ENCODE measurements at regions not wholly inside any gene's neighbourhood (a gene's known extent, or its start where the extent isn't known, plus 50 kb on each side); places are given as distances from the start of the nearest gene placed in this dataset.
"Not testable (repeated sequence)": the region's sequence is repeated elsewhere in the genome, so short reads cannot be mapped to it uniquely, and the experiment has no call there.

DNA sequence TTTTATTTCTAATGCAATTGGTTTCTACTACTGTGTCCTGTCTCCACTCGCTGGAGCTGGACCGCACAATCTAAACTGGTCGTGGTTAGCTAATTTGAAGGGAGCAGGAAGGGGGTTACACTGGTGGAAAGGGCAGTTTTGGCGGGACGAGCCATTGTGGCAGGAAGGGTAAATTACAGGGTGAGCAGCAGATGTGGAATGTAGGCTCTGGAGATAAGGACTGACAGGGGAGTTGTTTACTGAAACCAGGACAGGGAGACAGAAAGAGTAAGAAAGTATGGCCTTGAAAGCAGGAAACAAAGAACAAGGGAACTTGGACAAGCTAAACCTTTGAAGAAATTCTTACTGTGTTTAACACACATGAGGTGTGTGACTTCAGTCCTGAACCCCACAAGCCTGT lies 147.8 kb downstream of the ATXN7L3B start:
- no peak for DNase-seq (ENCODE audit: low read depth)

DNA sequence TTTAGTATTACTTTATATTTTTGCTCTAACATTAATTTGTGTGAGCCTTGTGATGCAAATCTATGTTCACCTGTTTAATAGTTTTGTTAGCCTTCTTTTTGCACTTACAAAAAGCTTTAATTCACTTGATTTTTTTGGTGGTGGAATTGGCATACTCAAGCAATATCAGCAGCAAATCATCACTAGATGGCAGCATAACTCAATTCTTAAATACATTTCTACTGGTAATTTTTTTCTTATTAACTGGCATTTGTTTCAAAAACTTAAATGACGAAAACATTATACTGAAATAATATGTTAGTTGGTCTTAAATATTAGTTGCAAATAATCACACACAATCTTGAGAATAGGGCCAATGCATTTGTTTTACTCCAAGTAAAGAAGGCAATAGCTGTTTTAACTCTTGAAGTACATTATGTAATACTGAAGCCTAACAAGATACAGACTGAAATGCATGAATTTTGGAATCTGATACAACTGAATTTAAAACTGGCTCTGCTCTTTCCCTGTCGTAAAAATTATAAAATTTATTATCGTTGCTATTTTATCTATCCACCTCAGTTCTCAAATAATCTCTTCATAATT lies 151.5 kb downstream of the ATXN7L3B start:
- peak; percentile 55 for DNase-seq (ENCODE audit: low read depth)

DNA sequence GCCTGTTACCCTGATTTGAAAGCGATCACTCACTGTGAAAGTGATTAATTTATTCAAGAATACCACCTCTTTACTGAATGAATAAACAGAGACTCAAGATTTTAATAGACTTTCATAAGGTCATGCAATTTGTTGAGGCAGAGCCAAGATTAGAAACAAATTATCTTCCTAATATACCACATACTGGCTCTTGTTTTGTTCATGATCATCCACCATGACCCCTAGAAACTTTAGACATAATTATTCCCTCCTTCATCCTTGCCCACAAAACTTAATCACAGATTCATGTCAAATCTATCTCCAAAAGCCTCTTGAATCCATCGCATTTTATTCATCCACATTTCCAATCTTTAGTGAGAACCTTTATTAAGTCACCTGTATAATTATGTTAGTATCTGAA lies 152.3 kb downstream of the ATXN7L3B start:
- DNase-seq (ENCODE audit: low read depth) = no peak

DNA sequence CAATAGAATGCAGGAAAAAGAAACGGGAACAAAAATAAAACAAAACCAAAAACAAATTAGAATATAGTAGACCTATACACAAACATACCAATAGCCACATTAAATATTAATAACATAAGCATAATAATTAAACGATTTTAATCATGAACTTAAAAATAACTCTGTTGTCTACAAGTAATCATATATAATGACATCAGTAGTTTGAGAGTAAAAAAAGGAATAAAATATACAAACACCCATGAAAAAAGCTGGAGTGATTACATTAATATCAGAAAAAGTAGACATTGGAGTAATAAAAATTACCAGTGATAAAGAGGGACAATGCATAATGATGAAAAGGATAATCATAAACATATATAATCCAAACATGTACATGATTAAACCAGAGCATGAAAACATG lies 181.8 kb downstream of the ATXN7L3B start:
- no peak for DNase-seq (ENCODE audit: low read depth)

DNA sequence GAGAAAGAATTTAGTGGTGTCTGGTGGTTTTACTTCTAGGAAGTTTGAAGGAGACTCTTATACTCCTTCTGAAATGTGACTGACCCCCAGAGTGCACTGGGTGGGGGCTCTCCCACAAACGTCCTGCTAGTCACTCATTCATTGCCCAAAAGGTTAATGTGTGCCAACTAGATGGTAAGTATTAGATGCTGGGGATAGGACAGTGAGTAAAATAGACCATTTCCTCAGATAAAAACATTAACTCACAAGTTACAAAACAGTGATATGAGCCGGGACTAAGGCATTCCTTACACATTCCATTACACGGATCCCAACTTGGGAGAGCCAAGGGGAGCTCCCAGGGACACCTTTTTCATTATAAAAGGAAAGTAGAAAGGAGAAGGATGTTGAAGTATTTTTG lies 185.1 kb downstream of the ATXN7L3B start:
- no peak for DNase-seq (ENCODE audit: low read depth)

DNA sequence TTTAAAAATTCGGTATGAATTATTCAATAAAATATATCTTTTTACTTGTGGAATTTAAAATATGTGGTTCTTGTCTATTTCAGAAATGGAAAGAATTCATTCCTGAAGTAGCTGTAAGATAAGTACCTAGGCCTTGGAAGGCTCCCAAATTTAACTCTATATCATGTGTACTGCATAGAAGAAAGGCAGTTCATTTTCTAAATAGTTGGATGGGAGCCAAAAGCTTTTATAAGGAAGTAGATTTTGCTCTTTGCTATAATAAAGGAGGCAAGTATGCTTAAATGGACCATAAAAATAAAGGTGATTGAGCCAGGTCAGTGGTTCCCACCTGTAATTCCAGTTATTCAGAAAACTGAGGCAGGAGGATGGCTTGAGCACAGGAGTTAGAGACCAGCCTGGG lies 187.5 kb downstream of the ATXN7L3B start:
- DNase-seq (ENCODE audit: low read depth) = no peak

DNA sequence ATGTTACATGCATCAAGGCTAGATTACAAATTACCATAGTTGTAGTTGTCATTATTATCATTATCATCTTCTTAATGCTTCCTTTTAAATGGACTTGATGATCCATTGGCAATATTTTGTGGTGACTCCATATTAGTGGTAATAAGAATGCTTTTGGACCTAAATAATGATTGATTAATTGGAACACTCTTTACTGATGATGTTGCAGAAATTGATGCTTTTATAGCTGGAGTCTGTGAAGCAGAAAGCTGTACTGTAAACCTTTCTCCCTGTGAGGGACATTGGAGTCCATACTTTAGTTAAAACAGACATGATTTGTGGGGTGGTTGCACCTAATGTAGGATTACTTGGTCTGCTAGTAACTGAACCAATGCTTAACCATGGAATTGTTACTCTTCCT lies 190.4 kb downstream of the ATXN7L3B start:
- DNase-seq (ENCODE audit: low read depth) = no peak

DNA sequence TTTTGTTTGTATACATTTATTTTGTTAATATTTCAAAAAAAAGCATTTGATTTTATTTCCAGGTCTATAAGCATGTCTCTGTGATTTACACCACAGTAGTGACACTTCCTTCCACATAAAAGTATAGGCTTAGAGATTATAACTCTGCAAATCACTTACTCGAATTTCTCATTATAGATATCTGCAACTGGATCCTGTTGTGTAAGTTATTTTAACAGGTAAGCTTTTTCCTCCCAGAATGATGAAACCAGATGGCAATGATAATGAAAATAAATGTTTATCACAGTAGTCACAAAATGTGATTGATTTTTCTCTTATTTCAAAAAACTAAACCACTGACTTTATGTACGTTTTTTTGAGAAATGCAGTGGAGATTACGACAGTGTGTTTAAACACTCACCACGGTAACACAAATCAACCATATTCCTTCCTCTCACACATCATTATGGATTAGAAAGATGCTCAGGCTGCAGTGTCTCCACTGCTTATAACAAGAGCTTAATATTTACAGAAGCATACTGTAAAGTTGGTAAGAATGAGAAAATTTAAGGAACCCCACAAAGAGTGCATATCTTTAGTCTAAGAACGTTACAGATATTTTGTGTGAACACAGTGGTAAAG lies 194.6 kb downstream of the ATXN7L3B start:
- no peak for DNase-seq (ENCODE audit: low read depth)

DNA sequence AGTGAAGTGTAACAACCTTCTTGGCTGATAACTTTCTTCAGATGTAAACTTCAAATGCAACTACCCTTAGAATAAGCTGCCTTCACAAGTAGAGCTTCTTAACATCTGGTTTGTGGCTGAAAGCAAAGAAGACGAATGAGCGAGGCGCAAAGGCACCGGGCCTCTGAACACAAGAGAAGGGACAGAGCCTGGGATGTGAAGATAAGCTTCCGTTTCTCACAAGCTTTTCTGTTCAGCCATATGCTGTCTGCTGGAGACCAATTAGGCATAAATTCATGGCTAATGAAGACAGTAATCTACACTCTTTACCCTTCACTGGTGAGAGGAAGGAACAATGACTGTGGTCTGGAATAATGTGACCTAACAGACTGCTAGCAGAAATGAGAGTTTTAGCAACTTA lies 195.2 kb downstream of the ATXN7L3B start:
- DNase-seq (ENCODE audit: low read depth) = no peak

DNA sequence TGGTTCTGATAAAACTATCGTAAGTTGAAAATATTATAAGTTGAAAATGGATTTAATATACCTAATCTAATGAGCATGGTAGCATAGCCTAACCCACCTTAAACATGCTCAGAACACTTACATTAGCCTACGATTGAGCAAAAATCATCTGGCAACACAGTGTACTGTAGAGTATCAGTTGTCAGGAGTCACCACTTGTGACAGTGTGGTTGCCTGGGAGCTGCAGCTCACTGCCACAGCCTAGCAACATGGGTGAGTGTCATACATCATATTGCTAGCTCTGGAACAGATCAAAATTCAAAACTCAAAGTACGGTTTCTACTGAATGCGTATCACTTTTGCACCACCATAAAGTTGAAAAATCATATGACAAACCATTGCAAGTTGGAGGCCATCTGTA lies 203.5 kb downstream of the ATXN7L3B start:
- no peak for DNase-seq (ENCODE audit: low read depth)

DNA sequence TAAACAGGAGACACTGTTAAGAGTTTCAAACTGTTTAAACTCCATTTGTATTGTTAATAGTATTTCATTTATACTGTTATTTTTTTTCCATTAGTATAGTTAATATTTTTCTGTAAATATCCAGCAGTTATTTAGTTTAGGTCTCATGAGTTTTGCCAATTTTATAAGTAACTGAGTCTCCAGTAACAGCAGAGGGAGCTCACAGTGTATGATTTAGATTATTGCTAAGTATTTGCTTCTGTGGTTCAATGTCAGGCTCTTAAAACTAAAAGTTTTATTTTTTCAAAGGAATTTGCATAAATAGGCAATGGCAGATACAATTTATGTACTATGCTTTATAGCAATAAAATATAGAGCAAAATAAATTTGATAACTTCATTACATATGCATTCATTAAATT lies 209.7 kb downstream of the ATXN7L3B start:
- no peak for DNase-seq (ENCODE audit: low read depth)

DNA sequence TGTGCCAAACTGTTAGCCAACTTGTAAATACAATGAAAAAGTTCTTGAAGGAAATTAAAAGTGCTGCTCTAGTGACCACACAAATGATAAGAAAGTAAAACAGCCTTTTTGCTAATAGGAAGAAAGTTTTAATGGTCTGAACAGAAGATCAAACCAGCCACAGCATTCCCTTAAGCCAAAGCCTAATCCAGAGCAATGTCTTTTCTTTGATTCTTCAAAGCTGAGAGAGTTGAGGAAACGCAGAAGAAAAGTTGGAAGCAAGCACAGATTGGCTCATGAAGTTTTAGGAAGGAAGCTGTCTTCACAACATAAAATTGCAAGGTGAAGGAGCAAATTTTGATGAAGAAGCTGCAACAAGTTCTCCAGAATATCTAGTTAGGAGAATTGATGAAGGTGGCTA lies 213.8 kb downstream of the ATXN7L3B start:
- no peak for DNase-seq (ENCODE audit: low read depth)

DNA sequence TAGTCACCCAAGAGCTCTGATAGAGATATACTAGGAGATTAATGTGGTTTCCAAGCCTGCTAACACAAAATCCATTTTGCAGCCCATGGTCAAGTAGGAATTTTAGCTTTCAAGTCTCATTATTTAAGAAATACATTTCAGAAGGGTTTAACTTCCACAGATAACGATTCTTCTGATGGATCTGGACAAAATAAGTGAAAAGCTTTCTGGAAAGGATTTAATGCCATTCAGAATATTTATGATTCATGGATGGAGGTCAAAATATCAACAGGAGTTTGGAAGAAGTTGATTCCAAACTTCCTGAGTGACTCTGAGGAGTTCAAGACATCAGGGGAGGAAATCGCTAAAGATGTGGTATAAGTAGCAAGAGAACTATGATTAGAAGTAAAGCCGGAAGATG lies 214.6 kb downstream of the ATXN7L3B start:
- DNase-seq (ENCODE audit: low read depth) = no peak

DNA sequence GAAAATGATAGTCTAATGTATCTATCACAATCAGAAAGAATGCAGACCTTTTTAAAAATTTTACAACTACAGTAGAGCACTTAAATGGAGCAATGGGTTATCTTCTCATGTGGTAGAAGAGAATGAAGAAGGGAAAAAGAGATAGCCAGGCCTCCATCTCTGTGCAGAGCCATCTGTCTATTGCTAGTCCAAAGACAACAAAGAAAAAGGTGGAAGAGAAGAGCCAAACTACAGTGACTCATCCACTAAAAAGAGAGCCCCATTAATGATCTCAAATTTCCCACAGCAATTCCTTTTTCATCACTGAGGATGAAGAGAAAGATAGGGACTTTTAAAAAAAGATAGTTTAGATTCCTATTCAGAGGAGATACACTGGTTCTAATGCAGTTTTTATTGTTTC lies 232.9 kb downstream of the ATXN7L3B start:
- no peak for DNase-seq (ENCODE audit: low read depth)

DNA sequence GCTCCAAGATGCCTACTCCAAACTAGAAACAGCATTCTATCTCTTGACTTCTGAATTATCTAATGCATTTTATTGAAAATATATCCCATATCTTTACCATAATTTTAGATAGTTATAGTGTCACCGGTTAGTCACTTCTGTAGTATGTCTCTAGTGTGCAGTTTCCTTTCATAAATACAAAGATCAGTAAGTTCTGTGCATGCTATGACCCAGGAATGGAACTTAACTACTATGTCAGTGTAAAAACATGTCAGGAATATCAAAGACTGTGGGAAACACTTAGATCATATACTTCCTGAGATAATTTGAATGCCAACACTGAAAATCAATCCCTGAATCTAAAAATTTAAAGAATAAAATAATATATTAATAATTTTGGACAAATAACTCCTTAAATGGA lies 237.6 kb downstream of the ATXN7L3B start:
- DNase-seq (ENCODE audit: low read depth) = no peak

DNA sequence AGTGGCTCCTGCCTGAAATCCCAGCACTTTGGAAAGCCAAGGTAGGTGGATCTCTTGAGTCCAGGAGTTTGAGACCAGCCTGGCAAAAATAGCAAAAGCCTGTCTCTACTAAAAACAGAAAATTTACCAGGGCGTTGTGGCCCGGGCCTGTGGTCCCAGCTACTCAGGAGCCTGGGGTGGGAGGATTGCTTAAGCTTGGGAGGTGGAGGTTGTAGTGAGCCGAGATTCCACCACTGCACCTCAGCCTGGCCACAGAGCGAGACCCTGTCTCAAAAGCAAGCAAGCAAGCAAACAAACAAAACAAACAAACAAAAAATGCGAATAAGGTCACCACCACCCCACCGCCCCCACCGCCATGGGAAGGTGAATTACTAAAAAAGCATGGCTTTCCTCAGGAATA lies 238.7 kb downstream of the ATXN7L3B start:
- no peak for DNase-seq (ENCODE audit: low read depth)

DNA sequence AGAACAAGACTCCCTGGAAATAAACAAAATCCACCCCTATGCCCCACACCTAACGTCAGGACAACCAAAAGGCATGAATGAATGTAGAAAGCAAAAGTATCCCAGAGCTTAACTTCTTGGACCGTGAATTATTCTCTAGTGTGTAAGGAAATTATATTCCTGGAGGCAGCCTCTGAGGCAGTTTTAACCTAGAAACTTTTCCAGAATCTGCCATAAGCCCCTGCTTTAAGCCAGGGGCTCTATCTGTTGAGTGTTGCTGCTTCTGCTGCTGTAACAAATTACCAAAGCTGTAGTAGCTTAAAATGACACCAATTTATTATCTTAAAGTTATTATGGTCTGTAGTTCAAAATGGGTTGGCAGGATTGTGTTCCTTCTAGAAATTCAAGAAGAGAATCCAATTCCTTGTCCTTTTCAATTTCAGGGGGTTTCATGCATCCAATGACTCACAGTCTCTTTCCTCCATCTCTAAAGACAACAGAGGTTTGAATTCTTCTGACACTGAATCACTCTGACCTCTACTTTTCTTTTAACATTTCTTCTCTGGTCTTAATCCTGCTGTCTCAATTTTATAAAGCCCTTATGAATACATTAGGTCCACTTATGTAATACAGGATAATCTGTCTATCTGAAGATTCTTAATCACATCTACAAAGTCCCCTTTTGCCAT lies 242.7 kb downstream of the ATXN7L3B start:
- no peak for DNase-seq (ENCODE audit: low read depth)

DNA sequence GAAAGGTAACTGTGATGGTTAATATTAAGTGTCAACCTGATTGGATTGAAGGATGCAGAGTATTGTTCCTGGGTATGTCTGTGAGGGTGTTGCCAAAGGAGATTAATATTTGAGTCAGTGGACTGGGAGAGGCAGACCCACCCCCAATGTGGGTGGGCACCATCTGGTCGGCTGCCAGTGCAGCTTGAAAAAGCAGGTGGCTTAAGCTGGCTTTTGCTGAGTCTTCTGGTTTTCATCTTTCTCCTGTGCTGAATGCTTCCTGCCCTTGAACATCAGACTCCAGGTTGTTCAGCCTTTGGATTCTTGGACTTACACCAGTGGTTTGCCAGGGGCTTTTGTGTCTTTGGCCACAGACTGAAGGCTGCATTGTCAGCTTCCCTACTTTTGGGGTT lies 243.2 kb downstream of the ATXN7L3B start:
- not testable (repeated sequence) for DNase-seq (ENCODE audit: low read depth)

DNA sequence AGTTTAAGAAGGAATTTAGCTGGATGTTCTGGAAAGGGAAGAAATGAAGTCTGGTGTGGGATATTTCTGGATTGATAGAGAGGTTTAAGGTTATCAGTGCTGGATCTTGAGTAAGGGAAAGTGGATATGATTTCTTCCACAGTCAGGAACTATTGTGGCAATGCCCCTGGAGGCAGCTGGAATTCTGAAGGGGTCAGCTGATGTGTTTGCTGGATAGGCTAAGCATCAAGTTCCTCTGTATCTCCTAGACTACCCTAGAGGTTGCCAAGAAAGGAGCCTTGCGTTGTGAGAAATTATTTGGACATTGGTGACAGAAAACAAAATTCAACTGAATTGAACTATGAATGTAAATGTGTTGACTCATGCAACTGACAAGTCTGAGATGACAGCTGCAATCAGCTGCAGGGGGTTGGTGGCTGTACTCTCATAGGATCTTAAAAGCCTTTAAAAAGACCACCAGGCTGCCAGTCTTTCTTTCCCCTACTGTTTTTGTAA lies 244.4 kb downstream of the ATXN7L3B start:
- DNase-seq (ENCODE audit: low read depth) = no peak

DNA sequence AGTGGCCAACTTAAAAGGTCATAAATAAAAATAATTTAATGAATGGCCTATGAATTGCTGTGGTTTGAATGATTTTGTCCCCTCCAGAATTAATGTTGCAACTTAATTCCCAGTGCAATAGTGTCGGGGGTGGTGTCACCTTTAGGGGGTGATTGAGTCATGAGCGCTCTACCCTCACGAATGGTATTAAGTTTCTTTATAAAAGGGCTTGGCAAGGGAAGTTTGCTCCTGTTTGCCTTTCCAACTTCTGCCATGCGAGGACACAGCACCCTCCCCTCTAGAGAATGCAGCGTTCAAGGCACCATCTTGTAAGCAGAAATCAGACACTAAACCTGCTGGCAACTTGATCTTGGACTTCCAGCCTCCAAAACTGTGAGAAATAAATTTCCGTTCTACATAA lies 253.3 kb downstream of the ATXN7L3B start:
- DNase-seq (ENCODE audit: low read depth) = no peak

DNA sequence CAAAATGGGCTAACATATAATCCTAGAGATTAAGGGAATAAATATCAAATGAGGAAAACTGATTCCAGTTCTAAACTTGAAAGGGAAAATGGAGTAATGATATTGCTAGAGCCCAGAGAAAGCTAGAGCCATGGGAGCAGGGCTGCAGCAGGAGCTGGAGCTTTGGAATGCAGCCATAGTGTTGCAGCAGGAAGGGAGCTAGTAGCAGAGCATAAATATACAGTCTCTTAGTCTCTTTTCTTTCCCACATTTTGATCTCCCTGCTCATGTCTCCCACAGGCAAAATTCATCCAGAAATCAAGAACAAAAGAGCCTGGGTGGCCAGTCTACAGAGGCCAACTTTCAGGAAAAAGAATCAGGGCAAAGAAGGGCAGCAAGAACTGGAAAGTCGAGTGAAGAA lies 253.7 kb downstream of the ATXN7L3B start:
- no peak for DNase-seq (ENCODE audit: low read depth)

DNA sequence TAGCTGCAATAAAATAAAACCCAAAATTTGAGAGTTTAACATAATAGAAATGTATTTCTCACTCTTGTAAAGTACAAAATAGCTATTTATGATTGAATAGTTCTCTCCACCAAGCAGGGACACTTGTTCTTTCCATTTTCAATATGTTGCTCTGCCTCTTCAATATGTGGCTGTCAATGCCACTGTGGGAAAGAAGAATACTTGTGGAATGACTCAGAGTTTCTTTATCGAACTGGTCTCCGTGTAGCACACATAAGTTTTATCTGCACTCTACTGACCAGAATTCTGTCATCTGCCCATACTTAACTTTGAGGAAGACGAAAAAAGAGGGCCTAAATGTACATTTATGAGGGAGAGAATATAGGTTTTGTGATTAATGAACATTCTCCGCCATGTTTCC lies 256.9 kb downstream of the ATXN7L3B start:
- DNase-seq (ENCODE audit: low read depth) = no peak

DNA sequence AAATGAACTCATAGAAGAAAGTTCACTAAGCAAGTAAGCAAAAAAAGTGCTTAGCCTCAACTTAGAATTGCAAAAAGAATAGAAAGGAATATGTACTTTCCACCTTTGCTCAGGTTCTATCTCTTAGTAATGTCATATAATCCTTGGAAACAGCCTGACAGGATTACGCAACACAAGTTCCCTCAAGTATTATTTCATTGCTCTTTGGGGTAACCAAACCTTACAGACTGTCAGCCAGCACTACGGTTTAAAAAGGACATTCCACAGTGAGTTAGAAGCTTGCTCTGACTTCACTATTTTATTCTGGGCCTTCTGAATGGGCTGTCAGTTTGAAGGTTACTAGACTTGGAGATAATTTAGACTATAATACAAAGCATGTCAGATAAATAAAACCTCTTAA lies 264.0 kb downstream of the ATXN7L3B start:
- no peak for DNase-seq (ENCODE audit: low read depth)
